HepG2 (cell line): ENCODE measurements at regions not wholly inside any gene's neighbourhood (a gene's known extent, or its start where the extent isn't known, plus 50 kb on each side); places are given as distances from the start of the nearest gene placed in this dataset.

Experiments
- ARNTL ChIP-seq: sonication (generic); formaldehyde crosslinking; IDR thresholded peaks from 2 replicates; pipeline ENCODE4 v1.4.0; 2020; ENCODE audit warnings: mild to moderate bottlenecking, missing genetic modification reagents
- CEBPB ChIP-seq: IDR thresholded peaks from 2 replicates; pipeline ENCODE4 v1.6.1; 2011; ENCODE audit warnings: low read depth, low read length, improper control_type of control experiment, borderline replicate concordance
- EZH2 ChIP-seq: conservative IDR thresholded peaks from 2 replicates; pipeline ENCODE4 v1.6.1; 2012; ENCODE audit warnings: mild to moderate bottlenecking, low read depth, low read length, moderate library complexity
- KAT2B ChIP-seq: fragments of 150-350 bp; IDR thresholded peaks from 2 replicates; pipeline ENCODE4 v1.6.1; 2014; ENCODE audit warnings: low read depth, low read length, borderline replicate concordance
- KAT7 ChIP-seq: IDR thresholded peaks from 2 replicates; pipeline ENCODE4 v1.6.1; 2018; ENCODE audit warnings: borderline replicate concordance, missing compliant biosample characterization
- NFIC ChIP-seq: IDR thresholded peaks from 2 replicates; pipeline ENCODE4 v1.6.1; 2012; ENCODE audit warnings: mild to moderate bottlenecking, low read length, inconsistent platforms
- POGZ ChIP-seq: sonication (generic); formaldehyde crosslinking; IDR thresholded peaks from 2 replicates; pipeline ENCODE4 v1.4.0; 2020; ENCODE audit warnings: mild to moderate bottlenecking, missing genetic modification reagents
- TIGD3 ChIP-seq: sonication (generic); formaldehyde crosslinking; IDR thresholded peaks from 2 replicates; pipeline ENCODE4 v1.5.1; 2020; ENCODE audit warnings: mild to moderate bottlenecking, missing genetic modification reagents, borderline replicate concordance
- ZBTB33 ChIP-seq: sonication (generic); formaldehyde crosslinking; IDR thresholded peaks from 2 replicates; pipeline ENCODE4 v1.4.0; 2020; ENCODE audit warnings: missing genetic modification reagents
- ZFP41 ChIP-seq: sonication (generic); formaldehyde crosslinking; IDR thresholded peaks from 2 replicates; pipeline ENCODE4 v1.4.0; 2020; ENCODE audit warnings: mild to moderate bottlenecking, missing genetic modification reagents, borderline replicate concordance
- ZNF605 ChIP-seq: sonication (generic); formaldehyde crosslinking; IDR thresholded peaks from 2 replicates; pipeline ENCODE4 v1.8.0; 2022; ENCODE audit warnings: mild to moderate bottlenecking, missing genetic modification reagents
- TF ChIP-seq, protein P1 (sequence below): sonication (generic); formaldehyde crosslinking; IDR thresholded peaks from 2 replicates; pipeline ENCODE4 v1.8.0; 2022; ENCODE audit warnings: missing genetic modification reagents, mild to moderate bottlenecking, moderate library complexity, borderline replicate concordance
- TF ChIP-seq, protein P2 (sequence below): sonication (generic); formaldehyde crosslinking; IDR thresholded peaks from 2 replicates; pipeline ENCODE4 v1.5.0; 2020; ENCODE audit warnings: mild to moderate bottlenecking, missing genetic modification reagents, moderate library complexity

DNA sequence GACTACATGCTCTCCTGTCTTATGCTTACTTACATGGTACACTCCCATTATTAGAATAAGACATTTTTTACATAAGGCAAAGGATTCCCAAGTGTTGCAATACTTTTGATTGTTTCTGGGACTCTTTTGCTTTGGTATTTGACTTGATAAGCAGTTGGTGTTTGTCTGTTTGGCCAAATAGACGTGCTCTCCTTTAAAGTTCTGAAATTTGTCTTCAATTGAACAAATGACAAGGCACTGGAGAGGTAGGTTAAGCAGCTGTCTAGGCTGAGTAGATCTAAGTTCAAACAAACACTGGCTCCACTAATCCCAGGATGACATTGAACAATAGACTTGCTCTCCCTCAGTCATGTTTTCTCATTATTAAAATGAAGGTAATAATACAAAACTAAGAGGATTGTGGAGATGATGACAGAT lies 430.5 kb downstream of the STK39 start:
- TF ChIP-seq KAT7 (CRISPR knock-in tag) = no peak
- TF ChIP-seq EZH2 = no peak
- TF ChIP-seq NFIC = peak; percentile 82
- TF ChIP-seq ZBTB33 (CRISPR knock-in tag) = no peak
- TF ChIP-seq, protein P1, sequence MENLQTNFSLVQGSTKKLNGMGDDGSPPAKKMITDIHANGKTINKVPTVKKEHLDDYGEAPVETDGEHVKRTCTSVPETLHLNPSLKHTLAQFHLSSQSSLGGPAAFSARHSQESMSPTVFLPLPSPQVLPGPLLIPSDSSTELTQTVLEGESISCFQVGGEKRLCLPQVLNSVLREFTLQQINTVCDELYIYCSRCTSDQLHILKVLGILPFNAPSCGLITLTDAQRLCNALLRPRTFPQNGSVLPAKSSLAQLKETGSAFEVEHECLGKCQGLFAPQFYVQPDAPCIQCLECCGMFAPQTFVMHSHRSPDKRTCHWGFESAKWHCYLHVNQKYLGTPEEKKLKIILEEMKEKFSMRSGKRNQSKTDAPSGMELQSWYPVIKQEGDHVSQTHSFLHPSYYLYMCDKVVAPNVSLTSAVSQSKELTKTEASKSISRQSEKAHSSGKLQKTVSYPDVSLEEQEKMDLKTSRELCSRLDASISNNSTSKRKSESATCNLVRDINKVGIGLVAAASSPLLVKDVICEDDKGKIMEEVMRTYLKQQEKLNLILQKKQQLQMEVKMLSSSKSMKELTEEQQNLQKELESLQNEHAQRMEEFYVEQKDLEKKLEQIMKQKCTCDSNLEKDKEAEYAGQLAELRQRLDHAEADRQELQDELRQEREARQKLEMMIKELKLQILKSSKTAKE = peak; percentile 70
- peak; percentile 74; the same call in 1 of the 2 replicates for TF ChIP-seq POGZ (CRISPR knock-in tag)
- no peak for TF ChIP-seq ZNF605 (CRISPR knock-in tag)
- TF ChIP-seq TIGD3 (CRISPR knock-in tag) = no peak
- no peak for TF ChIP-seq ARNTL
- no peak for TF ChIP-seq KAT2B
- no peak for TF ChIP-seq ZFP41
- TF ChIP-seq CEBPB = peak; percentile 69; the same call in 1 of the 2 replicates
- TF ChIP-seq, protein P2, sequence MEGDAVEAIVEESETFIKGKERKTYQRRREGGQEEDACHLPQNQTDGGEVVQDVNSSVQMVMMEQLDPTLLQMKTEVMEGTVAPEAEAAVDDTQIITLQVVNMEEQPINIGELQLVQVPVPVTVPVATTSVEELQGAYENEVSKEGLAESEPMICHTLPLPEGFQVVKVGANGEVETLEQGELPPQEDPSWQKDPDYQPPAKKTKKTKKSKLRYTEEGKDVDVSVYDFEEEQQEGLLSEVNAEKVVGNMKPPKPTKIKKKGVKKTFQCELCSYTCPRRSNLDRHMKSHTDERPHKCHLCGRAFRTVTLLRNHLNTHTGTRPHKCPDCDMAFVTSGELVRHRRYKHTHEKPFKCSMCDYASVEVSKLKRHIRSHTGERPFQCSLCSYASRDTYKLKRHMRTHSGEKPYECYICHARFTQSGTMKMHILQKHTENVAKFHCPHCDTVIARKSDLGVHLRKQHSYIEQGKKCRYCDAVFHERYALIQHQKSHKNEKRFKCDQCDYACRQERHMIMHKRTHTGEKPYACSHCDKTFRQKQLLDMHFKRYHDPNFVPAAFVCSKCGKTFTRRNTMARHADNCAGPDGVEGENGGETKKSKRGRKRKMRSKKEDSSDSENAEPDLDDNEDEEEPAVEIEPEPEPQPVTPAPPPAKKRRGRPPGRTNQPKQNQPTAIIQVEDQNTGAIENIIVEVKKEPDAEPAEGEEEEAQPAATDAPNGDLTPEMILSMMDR (CRISPR knock-in tag) = no peak
